ENCODE measurements at regions not wholly inside any gene's neighbourhood (a gene's known extent, or its start where the extent isn't known, plus 50 kb on each side); places are given as distances from the start of the nearest gene placed in this dataset.

DNA sequence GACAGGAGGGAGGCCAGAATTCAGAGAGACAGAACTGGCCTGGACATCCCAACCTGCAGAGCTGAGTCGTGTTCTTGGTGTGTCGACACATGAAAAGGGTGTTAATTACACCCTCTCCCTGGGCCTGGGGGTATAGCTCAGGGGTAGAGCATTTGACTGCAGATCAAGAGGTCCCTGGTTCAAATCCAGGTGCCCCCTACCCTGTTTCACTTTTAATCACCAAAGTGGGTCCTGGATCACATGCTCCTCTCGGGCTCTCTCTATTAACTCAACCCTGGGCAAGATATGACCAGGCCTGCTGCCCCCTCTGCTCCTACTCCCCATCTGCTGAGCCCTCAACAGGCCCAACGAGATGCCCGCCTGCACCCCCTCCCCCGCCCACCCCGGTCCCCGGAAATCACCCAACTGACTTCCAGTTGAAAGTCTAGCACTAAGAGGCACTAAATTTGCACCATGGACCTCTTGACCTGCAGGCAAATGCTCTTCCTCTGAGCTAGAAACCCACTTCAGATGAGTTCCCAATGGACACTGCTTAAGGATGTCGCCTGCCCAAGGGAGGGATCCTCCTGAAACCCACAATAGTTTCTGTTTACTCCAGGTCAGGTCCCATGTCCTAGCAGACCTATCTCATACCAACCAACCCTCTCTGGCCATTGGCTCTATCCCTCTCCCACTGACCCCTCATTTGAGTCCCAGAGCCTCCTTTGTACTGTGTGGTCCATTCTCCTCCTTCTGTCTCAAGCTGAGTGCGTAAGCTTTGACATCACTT, 137.6 kb downstream of the ZNF467 start:
- intact Hi-C loops (cut with micrococcal nuclease) = no loop called here

DNA sequence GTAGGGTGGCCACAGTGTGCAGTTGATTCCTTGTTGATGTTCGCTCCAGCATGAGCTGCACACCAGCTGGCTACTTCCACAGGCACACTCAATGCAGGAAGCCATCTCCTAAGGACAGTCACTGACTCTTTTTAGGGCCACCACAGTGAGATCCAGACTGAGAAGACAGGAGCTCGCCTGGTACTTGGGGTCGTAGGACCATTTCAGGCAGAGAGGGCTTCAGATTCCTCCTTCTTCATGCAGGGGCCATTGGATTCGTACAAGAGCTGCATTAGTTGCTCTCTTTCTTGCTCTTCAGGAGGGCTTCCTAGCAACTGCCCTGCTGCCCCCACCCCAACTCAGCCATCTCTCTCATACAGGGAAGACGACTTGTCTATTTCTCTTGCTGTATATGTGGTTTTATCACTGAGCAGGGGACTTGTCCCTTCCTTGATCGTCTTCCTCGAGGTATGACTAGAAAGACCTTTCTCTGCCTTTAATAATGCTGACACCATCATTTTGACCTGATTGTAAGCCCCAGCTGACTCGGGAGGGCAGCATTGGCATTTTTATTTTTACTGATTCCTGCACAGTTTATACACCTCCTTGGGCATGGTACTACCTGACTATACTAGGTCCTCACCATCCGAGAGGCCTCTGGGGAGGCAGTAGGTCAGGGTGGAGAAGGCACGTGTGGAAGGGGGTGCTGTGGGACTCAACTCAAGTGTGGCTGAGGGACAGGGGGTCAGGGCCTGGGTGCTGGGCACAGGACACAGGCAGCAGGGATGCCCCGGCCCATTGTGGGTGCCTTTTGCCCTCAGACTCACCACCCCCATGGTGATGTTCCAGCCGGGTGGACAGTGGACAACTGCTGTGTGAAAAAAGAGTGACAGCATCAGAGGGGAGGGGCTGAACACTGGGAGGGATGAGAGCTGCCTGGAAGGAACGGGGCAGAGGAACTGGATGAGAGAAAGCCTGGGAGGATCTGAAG, 136.7 kb upstream of the ZNF746 start:
- intact Hi-C loops (cut with micrococcal nuclease) = no loop called here

GRCh38 chr7:149628361-149629149, 130.9 kb upstream of the ZNF746 start:
- intact Hi-C loops (cut with micrococcal nuclease) = loop anchor here (10.0 kb wide), 1 partner anchor 434 kb away; the partner anchor contains the start of gene ZNF282

- intact Hi-C loops (cut with micrococcal nuclease) = loop anchor here (10.0 kb wide), 1 partner anchor 433 kb away; the partner anchor contains the start of gene ZNF282
These were observed 130.3 kb upstream of the ZNF746 start for GRCh38 chr7:149627911-149628310.

DNA sequence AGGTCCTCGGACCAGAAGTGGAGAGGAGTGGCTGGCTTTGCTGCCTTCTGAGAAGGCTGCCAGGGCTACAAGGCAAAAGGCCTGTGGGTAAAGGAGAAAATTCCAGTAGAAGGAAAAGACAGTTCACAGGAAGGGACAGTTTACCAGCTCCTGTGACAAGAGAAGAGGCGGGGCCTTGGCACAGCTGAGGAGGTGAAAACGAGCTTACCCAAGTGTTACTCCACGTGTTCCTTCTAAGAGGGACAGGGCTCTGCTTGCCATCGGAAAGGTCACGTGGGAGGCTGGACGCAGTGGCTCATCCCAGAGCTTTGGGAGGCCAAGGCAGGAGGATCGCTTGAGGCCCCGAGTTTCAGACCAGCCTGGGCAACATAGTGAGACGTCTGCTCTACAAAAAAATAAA, 129.4 kb upstream of the ZNF746 start:
- intact Hi-C loops (cut with micrococcal nuclease) = loop anchor here (10.0 kb wide), 1 partner anchor 432 kb away; the partner anchor contains the start of gene ZNF282

DNA sequence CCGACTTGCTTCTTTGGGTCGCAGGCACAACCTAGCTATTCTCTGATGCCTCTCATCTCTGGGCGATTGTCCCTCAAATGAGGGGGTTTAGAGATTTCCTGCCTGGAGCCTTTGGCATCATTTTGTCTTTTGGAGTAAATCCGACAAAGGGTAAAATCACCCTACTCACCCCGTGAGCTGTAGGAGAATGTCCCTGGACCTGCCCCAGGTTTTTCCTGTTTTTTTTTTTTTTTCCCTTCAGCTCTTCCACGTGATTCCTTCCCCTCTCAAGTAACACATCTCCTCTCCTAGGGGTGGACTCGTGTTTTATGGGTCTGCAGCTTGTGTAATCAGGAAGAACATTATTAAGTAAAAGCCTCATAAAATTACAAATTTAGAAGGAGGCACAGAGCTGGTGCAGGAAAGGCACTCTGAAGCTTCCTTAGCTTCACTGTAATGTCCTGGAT, 128.4 kb upstream of the ZNF746 start:
- intact Hi-C loops (cut with micrococcal nuclease) = loop anchor here (1.0 to 10.0 kb wide), 11 partner anchors 116 to 1607 kb away; partner anchors contain the start of genes CHPF2, ZNF212, ZNF282 and ZNF425

- intact Hi-C loops (cut with micrococcal nuclease) = loop anchor here (1.0 to 10.0 kb wide), 11 partner anchors 117 to 1607 kb away; partner anchors contain the start of genes CHPF2, ZNF212, ZNF282 and ZNF425
These were observed 127.8 kb upstream of the ZNF746 start for GRCh38 chr7:149625340-149625946.

- intact Hi-C loops (cut with micrococcal nuclease) = loop anchor here (1.0 to 10.0 kb wide), 22 partner anchors 24 to 1608 kb away; partner anchors contain the start of genes ATP6V0E2, CHPF2, ZNF212 and ZNF282
These were observed 127.1 kb upstream of the ZNF746 start for GRCh38 chr7:149624419-149625339.

GRCh38 chr7:149624006-149624405, 126.4 kb upstream of the ZNF746 start:
- intact Hi-C loops (cut with micrococcal nuclease) = loop anchor here (1.0 to 10.0 kb wide), 16 partner anchors 24 to 1609 kb away; partner anchors contain the start of genes ATP6V0E2, CHPF2, ZNF282 and ZNF398

- intact Hi-C loops (cut with micrococcal nuclease) = loop anchor here (5.0 to 10.0 kb wide), 2 partner anchors 249 to 429 kb away; partner anchors contain the start of genes ATP6V0E2 and ZNF282
These were observed 125.8 kb upstream of the ZNF746 start for GRCh38 chr7:149623262-149623997.

DNA sequence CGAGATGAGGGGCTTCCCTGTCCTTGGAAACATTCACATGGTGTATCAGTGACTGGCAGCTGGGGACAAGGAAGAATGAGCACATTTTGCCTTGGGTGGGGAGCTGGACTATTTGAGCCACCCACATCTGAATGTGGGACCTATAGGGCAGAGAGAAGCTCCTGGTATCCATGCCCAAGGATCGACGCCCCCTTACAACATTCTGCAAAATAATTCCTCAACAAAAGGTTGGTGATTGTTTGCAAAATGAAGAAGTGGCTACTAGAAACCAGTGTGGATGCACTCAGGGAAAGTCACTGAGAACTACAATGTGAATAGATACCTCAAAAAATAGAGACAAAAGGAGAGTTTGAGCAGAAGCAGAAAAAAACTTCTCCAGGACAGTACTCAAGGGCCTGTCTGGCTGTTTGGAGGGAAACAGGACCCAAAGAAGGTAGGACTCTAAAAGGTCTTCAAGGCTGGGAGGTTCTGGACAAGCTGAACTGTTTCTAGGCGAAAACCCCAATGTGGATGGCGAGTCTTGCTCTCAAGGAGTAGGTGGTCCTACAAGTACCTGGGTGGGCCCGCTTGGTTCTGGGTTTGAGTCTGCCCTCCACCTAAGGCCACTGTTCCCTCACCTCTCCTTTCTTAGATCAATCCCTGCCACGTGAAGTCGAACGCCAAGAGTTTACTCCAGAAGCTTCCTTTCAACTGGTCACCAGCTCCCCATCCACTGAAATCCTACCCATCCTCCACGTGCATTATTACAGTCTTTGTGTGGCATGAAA, 125.0 kb upstream of the ZNF746 start:
- intact Hi-C loops (cut with micrococcal nuclease) = loop anchor here (5.0 to 10.0 kb wide), 2 partner anchors 250 to 428 kb away; partner anchors contain the start of genes ATP6V0E2 and ZNF282

- intact Hi-C loops (cut with micrococcal nuclease) = loop anchor here (5.0 to 10.0 kb wide), 2 partner anchors 251 to 427 kb away; partner anchors contain the start of genes ATP6V0E2 and ZNF282
These were observed 124.2 kb upstream of the ZNF746 start for GRCh38 chr7:149621776-149622175.

DNA sequence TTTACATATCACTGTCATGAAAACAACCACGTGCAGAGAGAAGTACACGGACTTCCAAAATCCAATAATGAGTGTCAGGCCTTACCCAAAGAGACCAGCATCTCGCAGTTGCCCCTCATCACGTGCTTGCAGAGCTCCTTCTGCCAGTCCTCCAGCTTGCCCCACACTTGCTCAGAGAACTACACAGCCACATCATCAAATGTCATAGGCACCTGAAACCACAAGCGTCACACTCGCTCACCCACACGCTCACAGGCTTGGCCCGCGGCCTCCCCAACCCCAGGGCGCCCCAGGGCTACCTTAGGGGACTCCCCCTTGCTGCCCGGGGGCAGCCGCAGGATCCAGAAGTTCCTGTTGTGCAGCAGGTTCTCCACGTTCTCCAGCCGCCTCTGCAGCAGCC, 123.4 kb upstream of the ZNF746 start:
- intact Hi-C loops (cut with micrococcal nuclease) = loop anchor here (5.0 to 10.0 kb wide), 2 partner anchors 251 to 426 kb away; partner anchors contain the start of genes ATP6V0E2 and ZNF282

DNA sequence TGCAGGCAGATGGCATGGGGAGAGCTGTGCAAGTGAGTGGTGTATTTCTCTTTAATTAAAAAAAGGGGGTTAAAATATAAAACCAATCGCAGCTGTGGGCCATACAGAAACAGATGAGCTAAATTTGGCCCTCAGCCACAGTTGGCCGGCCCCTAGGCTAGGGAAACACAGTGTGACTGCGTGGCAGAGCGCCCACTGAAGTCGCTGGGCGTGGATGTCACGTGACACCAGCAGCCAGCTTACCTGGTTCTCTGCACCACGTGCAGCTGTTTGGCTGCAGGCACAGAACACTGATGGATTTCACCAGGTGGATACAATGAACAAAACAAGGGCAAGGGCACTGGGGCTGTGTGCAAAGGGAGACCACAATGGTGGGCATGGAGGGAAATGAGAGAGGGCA, 119.3 kb upstream of the ZNF746 start:
- intact Hi-C loops (cut with micrococcal nuclease) = no loop called here

DNA sequence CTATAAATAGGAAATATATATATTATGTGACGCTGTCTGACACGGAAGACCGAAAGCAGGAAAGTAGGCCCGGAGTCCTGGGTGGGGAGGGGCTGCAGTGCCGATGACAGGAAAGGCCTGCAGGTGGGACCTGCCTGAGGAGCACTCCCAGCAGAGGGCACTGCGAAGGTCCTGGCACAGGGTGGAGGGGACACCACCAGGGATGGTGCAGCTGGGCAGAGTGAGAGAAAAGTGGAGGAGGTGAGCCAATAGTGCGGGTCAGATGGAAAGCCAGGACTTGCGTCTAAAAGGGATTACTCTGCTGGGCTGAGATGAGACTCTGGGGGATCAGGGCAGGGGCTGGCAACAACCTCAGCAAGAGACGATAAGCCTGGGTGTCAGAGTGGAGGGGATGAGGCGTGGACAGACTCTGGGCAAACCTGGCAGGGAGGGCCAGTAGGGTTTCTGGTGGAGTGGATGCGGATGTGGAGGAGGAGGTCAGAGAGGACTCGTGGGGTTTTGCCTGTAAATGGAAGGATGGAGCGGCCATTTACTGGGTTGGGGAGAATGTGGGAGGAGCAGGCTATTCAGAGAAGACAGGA, 118.2 kb upstream of the ZNF746 start:
- intact Hi-C loops (cut with micrococcal nuclease) = no loop called here

- intact Hi-C loops (cut with micrococcal nuclease) = no loop called here
These were observed 112.9 kb upstream of the ZNF746 start for GRCh38 chr7:149610441-149611011.
